ENCODE measurements at regions not wholly inside any gene's neighbourhood (a gene's known extent, or its start where the extent isn't known, plus 50 kb on each side); places are given as distances from the start of the nearest gene placed in this dataset.
"Not testable (repeated sequence)": the region's sequence is repeated elsewhere in the genome, so short reads cannot be mapped to it uniquely, and the experiment has no call there.

GRCh38 chr3:174457758-174458157, 401.4 kb upstream of the NAALADL2 start:
- DNase-seq (ENCODE audit: low read depth) = no peak

GRCh38 chr3:174460831-174461230, 398.3 kb upstream of the NAALADL2 start:
- no peak for DNase-seq (ENCODE audit: low read depth)

GRCh38 chr3:174462916-174463315, 396.2 kb upstream of the NAALADL2 start:
- DNase-seq (ENCODE audit: low read depth) = no peak

- no peak for DNase-seq (ENCODE audit: low read depth)
Observed at GRCh38 chr3:174465177-174465576, 394.0 kb upstream of the NAALADL2 start.

GRCh38 chr3:174466471-174467054, 392.6 kb upstream of the NAALADL2 start:
- DNase-seq (ENCODE audit: low read depth) = peak; percentile 8

GRCh38 chr3:174477491-174477890, 381.6 kb upstream of the NAALADL2 start:
- no peak for DNase-seq (ENCODE audit: low read depth)

GRCh38 chr3:174480767-174481166, 378.4 kb upstream of the NAALADL2 start:
- no peak for DNase-seq (ENCODE audit: low read depth)

GRCh38 chr3:174482541-174482940, 376.6 kb upstream of the NAALADL2 start:
- DNase-seq (ENCODE audit: low read depth) = no peak

GRCh38 chr3:174483254-174483653, 375.9 kb upstream of the NAALADL2 start:
- no peak for DNase-seq (ENCODE audit: low read depth)

GRCh38 chr3:174483856-174484255, 375.3 kb upstream of the NAALADL2 start:
- DNase-seq (ENCODE audit: low read depth) = not testable (repeated sequence)

GRCh38 chr3:174488527-174488926, 370.6 kb upstream of the NAALADL2 start:
- DNase-seq (ENCODE audit: low read depth) = peak; percentile 87

- DNase-seq (ENCODE audit: low read depth) = no peak
Observed at GRCh38 chr3:174495311-174495710, 363.8 kb upstream of the NAALADL2 start.

- peak; percentile 3 for DNase-seq (ENCODE audit: low read depth)
Observed at GRCh38 chr3:174495928-174496327, 363.2 kb upstream of the NAALADL2 start.

- peak; percentile 54 for DNase-seq (ENCODE audit: low read depth)
Observed at GRCh38 chr3:174498638-174499037, 360.5 kb upstream of the NAALADL2 start.

- DNase-seq (ENCODE audit: low read depth) = no peak
Observed at GRCh38 chr3:174505266-174505665, 353.9 kb upstream of the NAALADL2 start.

- no peak for DNase-seq (ENCODE audit: low read depth)
Observed at GRCh38 chr3:174524203-174524602, 334.9 kb upstream of the NAALADL2 start.

- no peak for DNase-seq (ENCODE audit: low read depth)
Observed at GRCh38 chr3:174529298-174529697, 329.8 kb upstream of the NAALADL2 start.

- DNase-seq (ENCODE audit: low read depth) = no peak
Observed at GRCh38 chr3:174531262-174531982, 327.7 kb upstream of the NAALADL2 start.

GRCh38 chr3:174532216-174532615, 326.9 kb upstream of the NAALADL2 start:
- no peak for DNase-seq (ENCODE audit: low read depth)

GRCh38 chr3:174532776-174533175, 326.4 kb upstream of the NAALADL2 start:
- no peak for DNase-seq (ENCODE audit: low read depth)

- DNase-seq (ENCODE audit: low read depth) = peak; percentile 6
Observed at GRCh38 chr3:174533286-174533685, 325.8 kb upstream of the NAALADL2 start.

GRCh38 chr3:174536319-174536718, 322.8 kb upstream of the NAALADL2 start:
- no peak for DNase-seq (ENCODE audit: low read depth)

- no peak for DNase-seq (ENCODE audit: low read depth)
Observed at GRCh38 chr3:174538151-174538550, 321.0 kb upstream of the NAALADL2 start.

Measured in fibroblast of gingiva (primary cell).